ENCODE measurements at regions not wholly inside any gene's neighbourhood (a gene's known extent, or its start where the extent isn't known, plus 50 kb on each side); places are given as distances from the start of the nearest gene placed in this dataset.
A peak's percentile ranks its signal among the peaks of the same experiment; 100 is the strongest.

DNA sequence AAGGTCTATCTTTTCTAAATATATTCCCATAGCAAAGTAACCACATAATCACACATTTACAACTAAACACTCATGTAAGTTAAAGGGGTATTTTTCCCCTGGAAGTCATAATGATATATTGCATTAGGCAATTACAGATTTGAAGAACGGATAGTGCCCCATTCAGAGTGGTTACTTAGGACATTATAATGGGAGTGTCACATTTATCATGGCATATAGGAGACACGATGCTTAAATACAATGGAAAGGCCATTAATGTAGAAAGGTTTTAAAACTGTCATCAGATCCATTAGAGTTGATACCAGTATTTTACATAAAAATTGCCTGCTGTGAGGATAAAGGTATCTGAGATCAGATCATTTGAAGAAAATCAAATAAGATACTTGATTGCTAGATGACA lies 582.0 kb upstream of the SEMA6D start:
- H3K4me3 ChIP-seq = no peak overlapping the region
- H3K4me1 ChIP-seq = no peaks in the 10 kb centered on the region
- DNase-seq (no peak), ATAC-seq (no peak)
- H3K27me3 ChIP-seq = no peaks in the 10 kb centered on the region
- intact Hi-C loops (cut with DNase I) = no loop called here
- H3K9me3 ChIP-seq = no peaks in the 10 kb centered on the region
- TF ChIP-seq CTCF (IDR thresholded peaks at IDR 0.05) (no peak), POLR2A (IDR thresholded peaks at IDR 0.05) (no peak)
- no peaks in the 10 kb centered on the region for H3K36me3 ChIP-seq (replicated peaks in 1 of 2; ENCODE audit: insufficient read depth in 1 of 2, low read depth in 2 of 2)
- 34 to 44% methylated on average over 2 of the region's 2 CpGs for WGBS, 2 donors
- H3K27ac ChIP-seq = no peak overlapping the region

DNA sequence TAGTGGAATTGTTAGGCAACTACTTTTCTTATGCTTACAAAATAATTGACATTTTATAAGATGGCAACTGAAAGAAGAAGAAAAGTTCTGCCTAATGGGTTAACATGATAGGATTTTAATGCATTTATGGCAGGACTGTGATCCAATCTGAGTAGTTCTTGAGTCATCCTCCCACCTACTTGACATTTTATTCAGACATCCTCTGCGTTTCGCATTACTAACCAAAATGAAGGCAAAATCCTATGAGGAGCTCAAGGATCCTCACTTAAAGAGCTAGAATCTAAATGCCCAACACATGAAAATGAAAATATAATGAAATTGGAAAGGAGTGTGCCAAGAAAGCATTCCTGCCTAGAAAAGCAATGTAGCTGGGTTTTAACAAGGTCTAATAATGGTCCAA lies 581.1 kb upstream of the SEMA6D start:
- 70 to 82% methylated on average over 2 of the region's 2 CpGs for whole genome bisulfite sequencing, 2 donors
- Histone ChIP-seq H3K36me3 (replicated peaks in 1 of 2; ENCODE audit: insufficient read depth in 1 of 2, low read depth in 2 of 2) (no peaks in the 10 kb centered on the region), H3K4me3 (no peak overlapping the region), H3K27ac (no peak overlapping the region), H3K9me3 (no peaks in the 10 kb centered on the region), H3K4me1 (no peaks in the 10 kb centered on the region), H3K27me3 (no peaks in the 10 kb centered on the region)
- intact Hi-C loops (cut with DNase I) = no loop called here
- DNase-seq (no peak), ATAC-seq (no peak)
- no peak for TF ChIP-seq CTCF (IDR thresholded peaks at IDR 0.05)
- no peak for TF ChIP-seq POLR2A (IDR thresholded peaks at IDR 0.05)

DNA sequence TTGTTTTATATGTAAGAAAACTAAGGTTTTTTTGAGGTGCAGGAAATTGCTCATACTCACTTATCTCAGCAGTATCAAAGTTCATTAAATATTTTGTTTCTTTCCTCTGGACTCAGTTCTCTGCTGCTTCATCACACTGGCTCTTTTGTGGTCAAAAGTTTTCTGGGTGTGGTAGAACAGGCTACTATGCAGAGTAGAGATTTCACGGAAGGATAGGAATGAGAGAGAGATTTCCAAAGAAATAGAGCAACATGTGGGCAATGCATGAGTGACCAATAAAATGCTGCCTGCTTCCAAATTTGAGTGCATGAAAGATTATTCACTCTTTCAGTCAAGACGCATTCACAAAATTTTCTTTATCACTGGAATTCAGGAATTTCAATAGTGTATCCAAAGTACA lies 577.3 kb upstream of the SEMA6D start:
- TF ChIP-seq POLR2A (IDR thresholded peaks at IDR 0.05) (no peak), CTCF (IDR thresholded peaks at IDR 0.05) (no peak)
- ATAC-seq (no peak), DNase-seq (no peak)
- Histone ChIP-seq H3K27ac (no peak overlapping the region), H3K36me3 (replicated peaks in 1 of 2; ENCODE audit: insufficient read depth in 1 of 2, low read depth in 2 of 2) (no peaks in the 10 kb centered on the region), H3K9me3 (no peaks in the 10 kb centered on the region), H3K4me3 (no peak overlapping the region), H3K4me1 (no peaks in the 10 kb centered on the region), H3K27me3 (no peaks in the 10 kb centered on the region)
- intact Hi-C loops (cut with DNase I) = no loop called here
- WGBS, 2 donors = 50 to 57% methylated on average over 2 of the region's 2 CpGs

- DNase-seq = no peak
- Histone ChIP-seq H3K27ac (no peak overlapping the region), H3K4me1 (no peaks in the 10 kb centered on the region), H3K9me3 (no peaks in the 10 kb centered on the region), H3K4me3 (no peak overlapping the region), H3K27me3 (no peaks in the 10 kb centered on the region), H3K36me3 (replicated peaks in 1 of 2; ENCODE audit: insufficient read depth in 1 of 2, low read depth in 2 of 2) (no peaks in the 10 kb centered on the region)
- intact Hi-C loops (cut with DNase I) = no loop called here
- TF ChIP-seq CTCF (IDR thresholded peaks at IDR 0.05) (no peak), POLR2A (IDR thresholded peaks at IDR 0.05) (no peak)
- no peak for ATAC-seq
- WGBS, 2 donors = 21 to 22% methylated on average over 4 of the region's 4 CpGs
Measured at GRCh38 chr15:47157827-47158226, 559.5 kb upstream of the SEMA6D start.

- H3K27me3 ChIP-seq = no peaks in the 10 kb centered on the region
- H3K36me3 ChIP-seq (replicated peaks in 1 of 2; ENCODE audit: insufficient read depth in 1 of 2, low read depth in 2 of 2) = no peaks in the 10 kb centered on the region
- intact Hi-C loops (cut with DNase I) = no loop called here
- no peaks in the 10 kb centered on the region for H3K9me3 ChIP-seq
- no peak for TF ChIP-seq POLR2A (IDR thresholded peaks at IDR 0.05)
- no peak for TF ChIP-seq CTCF (IDR thresholded peaks at IDR 0.05)
- DNase-seq (no peak), ATAC-seq (no peak)
- no peak overlapping the region for H3K4me3 ChIP-seq
- 50 to 53% methylated on average over 2 of the region's 2 CpGs for WGBS, 2 donors
- peak overlapping the region in 2 of 4 donors; percentile 17 to 21 for H3K27ac ChIP-seq
- H3K4me1 ChIP-seq = no peaks in the 10 kb centered on the region
Measured at GRCh38 chr15:47158573-47158972, 558.7 kb upstream of the SEMA6D start.

All from body of pancreas (tissue), 4 donors.